Chondrocyte (in vitro differentiated cells): ENCODE measurements at regions not wholly inside any gene's neighbourhood (a gene's known extent, or its start where the extent isn't known, plus 50 kb on each side); places are given as distances from the start of the nearest gene placed in this dataset.
A peak's percentile ranks its signal among the peaks of the same experiment; 100 is the strongest.
"Not testable (repeated sequence)": the region's sequence is repeated elsewhere in the genome, so short reads cannot be mapped to it uniquely, and the experiment has no call there.

ENCODE experiments used
- DNase-seq: peaks from one replicate; pipeline ENCODE4 v3.0.0; 2021; ENCODE audit warnings: mixed read lengths, low spot score
- H3K27ac Mint-ChIP-seq: one replicate; pipeline ENCODE4 v1.8.0; 2021; ENCODE audit warnings: mild to moderate bottlenecking, moderate library complexity, mixed read lengths; ENCODE audit not compliant: unreplicated experiment
- H3K27me3 Mint-ChIP-seq: 2 replicates; pipeline ENCODE4 v1.8.0; 2021; ENCODE audit warnings: low read depth, mixed read lengths
- H3K36me3 Mint-ChIP-seq: 2 replicates; pipeline ENCODE4 v1.8.0; 2021; ENCODE audit warnings: low read depth, mixed read lengths
- H3K4me1 Mint-ChIP-seq: 2 replicates; pipeline ENCODE4 v1.8.0; 2021; ENCODE audit warnings: low read depth, mild to moderate bottlenecking, mixed read lengths
- H3K4me3 Mint-ChIP-seq: one replicate; pipeline ENCODE4 v1.8.0; 2021; ENCODE audit warnings: mild to moderate bottlenecking, moderate library complexity, mixed read lengths; ENCODE audit not compliant: unreplicated experiment
- H3K9me3 Mint-ChIP-seq: 2 replicates; pipeline ENCODE4 v1.8.0; 2021; ENCODE audit warnings: low read depth, mixed read lengths
- CTCF ChIP-seq: fragments of 200-600 bp; sonication (generic); IDR thresholded peaks from 2 replicates; pipeline ENCODE4 v1.5.0; 2021; ENCODE audit warnings: antibody characterized with exemption, mild to moderate bottlenecking, moderate library complexity

DNA sequence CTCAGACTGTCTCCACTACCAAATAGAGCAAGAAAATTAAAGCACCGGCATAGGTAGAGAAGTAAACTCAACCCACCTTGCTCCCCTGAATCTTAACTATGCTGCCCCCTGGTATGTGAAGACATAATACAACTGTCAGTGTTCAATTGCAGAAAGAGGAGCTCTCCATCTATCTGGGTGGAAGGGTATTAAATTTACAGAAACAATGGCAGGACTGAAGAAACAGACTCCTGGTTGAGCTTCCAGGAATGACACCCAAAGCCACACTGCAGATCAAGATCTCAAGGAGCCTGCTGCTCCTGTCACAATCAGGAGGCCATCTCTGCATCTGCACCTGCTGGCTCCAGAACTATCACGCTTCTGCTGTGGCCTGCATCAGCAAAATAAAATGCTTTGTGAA lies 132.1 kb upstream of the BMAL1 start:
- no peak overlapping the region for H3K27ac Mint-ChIP-seq
- peaks cover 9% of the 10 kb centered on the region for H3K4me1 Mint-ChIP-seq
- no peaks in the 10 kb centered on the region for H3K36me3 Mint-ChIP-seq
- no peak overlapping the region for H3K4me3 Mint-ChIP-seq
- peaks cover 3% of the 10 kb centered on the region for H3K9me3 Mint-ChIP-seq
- no peak for TF ChIP-seq CTCF
- peaks cover 2% of the 10 kb centered on the region for H3K27me3 Mint-ChIP-seq
- DNase-seq, result no peak

GRCh38 chr11:13149991-13150390 lies 127.6 kb upstream of the BMAL1 start:
- H3K27ac Mint-ChIP-seq, result no peak overlapping the region

DNA sequence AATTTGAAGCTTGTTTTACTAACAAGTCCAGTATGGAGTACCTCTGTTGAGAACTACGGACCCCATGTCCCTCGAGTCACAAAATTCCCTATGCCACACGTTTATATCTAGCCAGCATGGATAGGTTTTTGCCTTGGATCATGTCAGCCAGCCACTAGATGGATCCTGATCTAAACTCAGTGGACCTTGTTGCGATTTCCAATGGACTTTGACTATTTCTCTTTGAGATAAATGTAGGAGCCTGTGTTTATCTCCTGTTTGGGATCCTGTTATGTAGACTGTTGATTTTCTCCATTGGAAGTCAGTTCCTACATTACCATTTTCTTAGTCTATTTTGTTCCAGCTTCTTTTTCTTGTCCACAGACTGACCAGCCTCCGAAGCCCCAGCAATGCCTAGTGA lies 127.1 kb upstream of the BMAL1 start:
- Mint-ChIP-seq H3K9me3 (peaks cover 5% of the 10 kb centered on the region), H3K36me3 (peaks cover 1% of the 10 kb centered on the region), H3K27me3 (peaks cover 3% of the 10 kb centered on the region), H3K4me3 (no peak overlapping the region), H3K27ac (no peak overlapping the region), H3K4me1 (no peaks in the 10 kb centered on the region)
- no peak for DNase-seq
- no peak for TF ChIP-seq CTCF

More at GRCh38 chr11:13149991-13150390, 127.6 kb upstream of the BMAL1 start:
- H3K9me3 Mint-ChIP-seq, result peaks cover 3% of the 10 kb centered on the region
- H3K27me3 Mint-ChIP-seq, result peaks cover 3% of the 10 kb centered on the region
- no peaks in the 10 kb centered on the region for H3K4me1 Mint-ChIP-seq
- H3K36me3 Mint-ChIP-seq, result no peaks in the 10 kb centered on the region
- no peak for TF ChIP-seq CTCF
- H3K4me3 Mint-ChIP-seq, result no peak overlapping the region
- no peak for DNase-seq

GRCh38 chr11:13152264-13152663 lies 125.3 kb upstream of the BMAL1 start:
- no peak overlapping the region for H3K27ac Mint-ChIP-seq
- H3K4me1 Mint-ChIP-seq, result no peaks in the 10 kb centered on the region
- peaks cover 3% of the 10 kb centered on the region for H3K27me3 Mint-ChIP-seq
- H3K4me3 Mint-ChIP-seq, result no peak overlapping the region
- H3K9me3 Mint-ChIP-seq, result peaks cover 16% of the 10 kb centered on the region
- no peak for TF ChIP-seq CTCF
- no peak for DNase-seq
- peaks cover 2% of the 10 kb centered on the region for H3K36me3 Mint-ChIP-seq

GRCh38 chr11:13152736-13153541 lies 124.7 kb upstream of the BMAL1 start:
- no peak for DNase-seq
- H3K4me1 Mint-ChIP-seq, result no peaks in the 10 kb centered on the region
- H3K9me3 Mint-ChIP-seq, result peaks cover 17% of the 10 kb centered on the region
- no peak overlapping the region for H3K4me3 Mint-ChIP-seq
- peaks cover 3% of the 10 kb centered on the region for H3K27me3 Mint-ChIP-seq
- H3K27ac Mint-ChIP-seq, result no peak overlapping the region
- peak; percentile 83 for TF ChIP-seq CTCF
- H3K36me3 Mint-ChIP-seq, result peaks cover 2% of the 10 kb centered on the region

- H3K36me3 Mint-ChIP-seq, DNase-seq, H3K4me1 Mint-ChIP-seq: not testable (repeated sequence)
Observed at GRCh38 chr11:13154374-13154773, 123.2 kb upstream of the BMAL1 start.

More at GRCh38 chr11:13154374-13154773, 123.2 kb upstream of the BMAL1 start:
- H3K27me3 Mint-ChIP-seq, H3K27ac Mint-ChIP-seq, H3K4me3 Mint-ChIP-seq: not testable (repeated sequence)
- peaks cover 17% of the 10 kb centered on the region for H3K9me3 Mint-ChIP-seq
